ENCODE measurements at regions not wholly inside any gene's neighbourhood (a gene's known extent, or its start where the extent isn't known, plus 50 kb on each side); places are given as distances from the start of the nearest gene placed in this dataset.

GRCh38 chr4:123305736-123306135 lies 90.9 kb upstream of the SPRY1 start:
- no peak for TF ChIP-seq BHLHE40 (IDR thresholded peaks at IDR 0.05; ENCODE audit: low read depth, low read length)
- no peak for TF ChIP-seq CEBPB (IDR thresholded peaks at IDR 0.05; ENCODE audit: low read depth, low read length)
- TF ChIP-seq CTCF (conservative IDR thresholded peaks at IDR 0.05; ENCODE audit: low read depth, low read length): no peak
- no peak for TF ChIP-seq POLR2A (IDR thresholded peaks at IDR 0.05; ENCODE audit: low read depth, low read length)
- TF ChIP-seq USF2 (IDR thresholded peaks at IDR 0.05; ENCODE audit: low read depth, low read length): no peak
- no peak for TF ChIP-seq FOS (IDR thresholded peaks at IDR 0.05; ENCODE audit: low read depth, low read length)
- TF ChIP-seq MXI1 (IDR thresholded peaks at IDR 0.05; ENCODE audit: borderline replicate concordance, low read depth, low read length): no peak
- TF ChIP-seq RAD21 (IDR thresholded peaks at IDR 0.05; ENCODE audit: low read length): no peak
- TF ChIP-seq ELK1 (IDR thresholded peaks at IDR 0.05; ENCODE audit: borderline replicate concordance, low read depth, low read length): no peak
- TF ChIP-seq MAFK (IDR thresholded peaks at IDR 0.05; ENCODE audit: low read depth, low read length): no peak
- TF ChIP-seq NFE2L2 (IDR thresholded peaks at IDR 0.05; ENCODE audit: low read depth, low read length): no peak
- no peak for TF ChIP-seq RFX5 (IDR thresholded peaks at IDR 0.05; ENCODE audit: low read depth, low read length)
- no peak for TF ChIP-seq SMC3 (IDR thresholded peaks at IDR 0.05; ENCODE audit: low read depth, low read length)
- no peak for TF ChIP-seq RCOR1 (IDR thresholded peaks at IDR 0.05; ENCODE audit: insufficient replicate concordance, low read length)
